PC-3 (cell line): ENCODE measurements at regions not wholly inside any gene's neighbourhood (a gene's known extent, or its start where the extent isn't known, plus 50 kb on each side); places are given as distances from the start of the nearest gene placed in this dataset.

Experiments used
- ATAC-seq: fragments of 200-7000 bp; cut with Tn5 transposase; 2 replicates; pipeline ENCODE4 v1.9.1; 2020; ENCODE audit warnings: mild to moderate bottlenecking, moderate library complexity
- BruUV-seq: library from RNA; stranded (reverse); fragments of 400-500 nt; replicated peaks from 2 replicates; lab custom pipeline; 2021; lab: Mats Ljungman, UMichigan
- CTCF ChIA-PET: fragments of 300-600 bp; sonication (Branson Sonifier 250); formaldehyde crosslinking; loops from one replicate; lab custom pipeline; 2022; ENCODE audit warnings: antibody characterized with exemption; lab: Charles Lee
- POLR2A ChIA-PET: fragments of 300-600 bp; sonication (Branson Sonifier 250); formaldehyde crosslinking; loops from one replicate; lab custom pipeline; 2022; ENCODE audit warnings: antibody characterized with exemption; ENCODE audit not compliant: unreplicated experiment; lab: Charles Lee
- DNase-seq: peaks from one replicate; pipeline ENCODE4 v3.0.0-alpha.2; 2015
- H2AFZ ChIP-seq: fragments of 300-600 bp; sonication (generic); 2 replicates; pipeline ENCODE4 v1.6.0; 2016; ENCODE audit warnings: antibody characterized with exemption, low read length
- H3F3A ChIP-seq: fragments of 300-600 bp; sonication (generic); one replicate; pipeline ENCODE4 v1.6.0; 2017; ENCODE audit warnings: antibody characterized with exemption, low read length, control low read depth, mild to moderate bottlenecking; ENCODE audit not compliant: unreplicated experiment
- H3K27ac ChIP-seq: fragments of 300-600 bp; sonication (generic); 2 replicates; pipeline ENCODE4 v1.5.1; 2016; ENCODE audit warnings: mild to moderate bottlenecking, low read length
- H3K27me3 ChIP-seq: fragments of 300-600 bp; sonication (generic); 2 replicates; pipeline ENCODE4 v1.6.1; 2016; ENCODE audit warnings: low read length, mixed read lengths
- H3K36me3 ChIP-seq: fragments of 300-600 bp; sonication (generic); 2 replicates; pipeline ENCODE4 v1.6.1; 2016; ENCODE audit warnings: low read depth, mixed run types, low read length, mixed read lengths
- H3K4me1 ChIP-seq: fragments of 300-600 bp; sonication (generic); 2 replicates; pipeline ENCODE4 v1.5.1; 2016; ENCODE audit warnings: low read length; ENCODE audit not compliant: insufficient read depth
- H3K4me2 ChIP-seq: fragments of 300-600 bp; sonication (generic); 2 replicates; pipeline ENCODE4 v1.6.0; 2016; ENCODE audit warnings: low read length
- H3K4me3 ChIP-seq: fragments of 300-600 bp; sonication (generic); 2 replicates; pipeline ENCODE4 v1.5.1; 2016; ENCODE audit warnings: mild to moderate bottlenecking, low read length, mixed read lengths
- H3K79me2 ChIP-seq: fragments of 300-600 bp; sonication (generic); 2 replicates; pipeline ENCODE4 v1.6.1; 2017; ENCODE audit warnings: low read length, mixed read lengths
- H3K9ac ChIP-seq: fragments of 300-600 bp; sonication (generic); 2 replicates; pipeline ENCODE4 v1.6.0; 2016; ENCODE audit warnings: mild to moderate bottlenecking, low read length
- H3K9me2 ChIP-seq: fragments of 300-600 bp; sonication (generic); replicated peaks from 2 replicates; pipeline ENCODE4 v1.6.1; 2016; ENCODE audit warnings: mixed run types, low read length, mixed read lengths
- H3K9me3 ChIP-seq: fragments of 300-600 bp; sonication (generic); 2 replicates; pipeline ENCODE4 v1.6.1; 2016; ENCODE audit warnings: low read length, mixed read lengths
- H4K20me1 ChIP-seq: fragments of 300-600 bp; sonication (generic); 2 replicates; pipeline ENCODE4 v1.6.1; 2016; ENCODE audit warnings: low read length, mixed read lengths
- EZH2 ChIP-seq: fragments of 300-600 bp; sonication (generic); IDR thresholded peaks from one replicate; pipeline ENCODE4 v1.6.1; 2017; ENCODE audit warnings: antibody characterized with exemption, mild to moderate bottlenecking, low read length; ENCODE audit not compliant: unreplicated experiment
- EZH2phosphoT487 ChIP-seq: fragments of 300-600 bp; sonication (generic); IDR thresholded peaks from 2 replicates; pipeline ENCODE4 v1.6.1; 2018; ENCODE audit warnings: mild to moderate bottlenecking, antibody characterized with exemption, low read length, borderline replicate concordance
- intact Hi-C: fragments of 100-400 bp; cut with micrococcal nuclease; formaldehyde crosslinking; loops from 2 replicates; pipeline ENCODE4 v1.9.0; 2023
- TF ChIP-seq, protein P1 (sequence below): fragments of 300-600 bp; sonication (generic); conservative IDR thresholded peaks from 2 replicates; pipeline ENCODE4 v1.5.1; 2017; ENCODE audit warnings: antibody characterized with exemption, low read depth, mild to moderate bottlenecking, low read length

DNA sequence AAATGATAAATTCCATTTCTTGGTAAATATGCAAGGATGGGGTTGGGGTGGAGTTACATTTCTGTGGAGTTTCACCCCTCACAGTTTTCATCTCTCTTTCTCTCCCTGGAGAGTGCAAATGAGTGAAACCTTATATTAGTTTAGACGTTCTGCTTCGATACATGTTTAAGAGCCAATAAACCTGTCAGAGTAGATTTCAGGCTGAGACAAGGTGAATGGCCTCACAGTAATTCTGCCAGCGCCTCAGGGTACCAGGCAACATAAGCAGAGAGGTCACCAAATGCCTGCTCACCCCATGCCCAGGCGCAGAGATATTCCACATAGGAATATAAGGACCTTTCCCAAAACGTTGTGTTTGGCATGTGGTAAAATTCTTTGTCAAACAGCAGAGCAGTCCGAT is 154.9 kb upstream of the VLDLR start:
- H3K79me2 ChIP-seq: no peaks in the 10 kb centered on the region
- H3K9ac ChIP-seq: no peak overlapping the region
- TF ChIP-seq EZH2phosphoT487 (no peak), EZH2 (no peak)
- TF ChIP-seq, protein P1, sequence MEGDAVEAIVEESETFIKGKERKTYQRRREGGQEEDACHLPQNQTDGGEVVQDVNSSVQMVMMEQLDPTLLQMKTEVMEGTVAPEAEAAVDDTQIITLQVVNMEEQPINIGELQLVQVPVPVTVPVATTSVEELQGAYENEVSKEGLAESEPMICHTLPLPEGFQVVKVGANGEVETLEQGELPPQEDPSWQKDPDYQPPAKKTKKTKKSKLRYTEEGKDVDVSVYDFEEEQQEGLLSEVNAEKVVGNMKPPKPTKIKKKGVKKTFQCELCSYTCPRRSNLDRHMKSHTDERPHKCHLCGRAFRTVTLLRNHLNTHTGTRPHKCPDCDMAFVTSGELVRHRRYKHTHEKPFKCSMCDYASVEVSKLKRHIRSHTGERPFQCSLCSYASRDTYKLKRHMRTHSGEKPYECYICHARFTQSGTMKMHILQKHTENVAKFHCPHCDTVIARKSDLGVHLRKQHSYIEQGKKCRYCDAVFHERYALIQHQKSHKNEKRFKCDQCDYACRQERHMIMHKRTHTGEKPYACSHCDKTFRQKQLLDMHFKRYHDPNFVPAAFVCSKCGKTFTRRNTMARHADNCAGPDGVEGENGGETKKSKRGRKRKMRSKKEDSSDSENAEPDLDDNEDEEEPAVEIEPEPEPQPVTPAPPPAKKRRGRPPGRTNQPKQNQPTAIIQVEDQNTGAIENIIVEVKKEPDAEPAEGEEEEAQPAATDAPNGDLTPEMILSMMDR: no peak
- DNase-seq (peak; percentile 5), ATAC-seq (no peak)
- H3K36me3 ChIP-seq: no peaks in the 10 kb centered on the region
- intact Hi-C loops: loop anchor here (10.0 kb wide), 2 partner anchors 258 to 332 kb away; no protein-coding TSS in a partner anchor
- no peaks in the 10 kb centered on the region for H4K20me1 ChIP-seq
- no peak overlapping the region for H3K27ac ChIP-seq
- H3F3A ChIP-seq: no peaks in the 10 kb centered on the region
- H2AFZ ChIP-seq: no peak overlapping the region
- POLR2A ChIA-PET: no interaction called here
- H3K9me3 ChIP-seq: no peaks in the 10 kb centered on the region
- H3K4me3 ChIP-seq: no peak overlapping the region
- CTCF ChIA-PET: no interaction called here
- peaks cover 8% of the 10 kb centered on the region; the same call in 1 of the 2 replicates for H3K27me3 ChIP-seq
- H3K9me2 ChIP-seq: no peaks in the 10 kb centered on the region
- no TSS peak for BruUV-seq
- H3K4me2 ChIP-seq: peak overlapping the region; percentile 48; the same call in 1 of the 2 replicates
- H3K4me1 ChIP-seq: peaks cover 13% of the 10 kb centered on the region

- Histone ChIP-seq H3K4me3 (no peak overlapping the region), H3K9ac (no peak overlapping the region), H3F3A (no peaks in the 10 kb centered on the region), H3K27ac (no peak overlapping the region), H3K9me3 (no peaks in the 10 kb centered on the region), H3K79me2 (no peaks in the 10 kb centered on the region), H3K36me3 (no peaks in the 10 kb centered on the region), H3K9me2 (no peaks in the 10 kb centered on the region), H3K4me2 (no peak overlapping the region), H4K20me1 (no peaks in the 10 kb centered on the region), H3K4me1 (peaks cover 13% of the 10 kb centered on the region), H2AFZ (no peak overlapping the region), H3K27me3 (peaks cover 21% of the 10 kb centered on the region)
- POLR2A ChIA-PET: no interaction called here
- DNase-seq: peak; percentile 41
- no TSS peak for BruUV-seq
- intact Hi-C loops: loop anchor here (10.0 kb wide), 3 partner anchors 255 to 365 kb away; no protein-coding TSS in a partner anchor
- ATAC-seq: peak; percentile 63
- TF ChIP-seq EZH2phosphoT487: no peak
- TF ChIP-seq EZH2: no peak
- TF ChIP-seq, protein P1: peak; percentile 40; the same call in 1 of the 2 replicates
- CTCF ChIA-PET: no interaction called here
Measured at GRCh38 chr9:2469681-2470221, 151.8 kb upstream of the VLDLR start.

GRCh38 chr9:2473681-2474080 is 147.9 kb upstream of the VLDLR start:
- TF ChIP-seq EZH2 (no peak), EZH2phosphoT487 (no peak)
- TF ChIP-seq, protein P1: no peak
- H3K9ac ChIP-seq: no peak overlapping the region
- no peaks in the 10 kb centered on the region for H4K20me1 ChIP-seq
- H3K36me3 ChIP-seq: no peaks in the 10 kb centered on the region
- peaks cover 16% of the 10 kb centered on the region for H3K4me1 ChIP-seq
- no peaks in the 10 kb centered on the region for H3F3A ChIP-seq
- H3K79me2 ChIP-seq: no peaks in the 10 kb centered on the region
- H3K9me2 ChIP-seq: no peaks in the 10 kb centered on the region
- H3K4me2 ChIP-seq: no peak overlapping the region
- H3K4me3 ChIP-seq: no peak overlapping the region
- intact Hi-C loops: loop anchor here (10.0 kb wide), 1 partner anchor 361 kb away; no protein-coding TSS in a partner anchor
- no peaks in the 10 kb centered on the region for H3K9me3 ChIP-seq
- DNase-seq: no peak
- peaks cover 22% of the 10 kb centered on the region for H3K27me3 ChIP-seq
- H2AFZ ChIP-seq: no peak overlapping the region
- no peak for ATAC-seq
- no TSS peak for BruUV-seq
- POLR2A ChIA-PET: no interaction called here
- CTCF ChIA-PET: no interaction called here
- no peak overlapping the region for H3K27ac ChIP-seq
